Pancreas (tissue), 10 donors: ENCODE measurements at regions not wholly inside any gene's neighbourhood (a gene's known extent, or its start where the extent isn't known, plus 50 kb on each side); places are given as distances from the start of the nearest gene placed in this dataset.
A peak's percentile ranks its signal among the peaks of the same experiment; 100 is the strongest.

Source experiments
- ATAC-seq, 4 donors: fragments of 200-7000 bp; cut with Tn5 transposase; one replicate each; pipeline versions ENCODE4 v1.8.0 to v1.9.1; 2020; ENCODE audit warnings: mild to moderate bottlenecking in 4 of 4, moderate library complexity in 4 of 4
- DNase-seq, 6 donors: peaks; one replicate each; pipeline ENCODE4 v3.0.0-alpha.2; 2020
- FAIRE-seq: peaks from 2 replicates; lab custom pipeline; 2012; peaks lifted over from hg19 to GRCh38; lab: Jason Lieb, UNC
- H3K27ac ChIP-seq, 4 donors: fragments of 200-600 bp; sonication (generic); 1 replicate in 3 of 4; 2 replicates in 1 of 4; pipeline versions ENCODE4 v1.5.0 to v1.8.0; 2020
- H3K27me3 ChIP-seq, 4 donors: fragments of 200-600 bp; one replicate each; pipeline ENCODE4 v1.8.0; 2021
- H3K36me3 ChIP-seq, 3 donors: fragments of 200-600 bp; sonication (generic) in 1 of 3; one replicate each; pipeline versions ENCODE4 v1.5.0 to v1.8.0; 2020 to 2021
- H3K4me1 ChIP-seq, 3 donors: fragments of 200-600 bp; one replicate each; pipeline ENCODE4 v1.8.0; 2021
- H3K4me3 ChIP-seq, 4 donors: fragments of 200-600 bp; sonication (generic) in 2 of 4; one replicate each; pipeline versions ENCODE4 v1.5.0 to v1.8.0; 2020 to 2021
- H3K9me3 ChIP-seq, 4 donors: fragments of 200-600 bp; one replicate each; pipeline ENCODE4 v1.8.0; 2021
- WGBS, 2 donors: extraction: QIAGEN DNeasy Blood & Tissue Kit; methylation state at CpG; one replicate each; pipeline ENCODE4 v1.1.7; 2013; 5-methylcytosine and 5-hydroxymethylcytosine counted together
- intact Hi-C, 3 donors: fragments of 100-400 bp; cut with DNase I; formaldehyde crosslinking; loops; one replicate each; pipeline versions ENCODE4 v1.11.1 to v1.14.2; 2022
- TF ChIP-seq, protein P1 (sequence below), 4 donors: fragments of 200-600 bp; sonication (generic) in 3 of 4; IDR thresholded peaks; one replicate each; pipeline versions ENCODE4 v1.5.0 to v1.8.0; 2021; ENCODE audit warnings: antibody characterized with exemption in 4 of 4
- donor health status: healthy with polysubstance abuse.
- donor health status: DM: no; HTN: no; CAD: no; lungs with moderate emphysema.
- donor health status: DM: no; HTN: no; CAD: no.
- donor health status: control.
- donor health status: control.
- donor health status: Bipolar disorder and iron deficiency.
- donor health status: DM: yes; HTN: yes; CAD: no.
- donor health status: DM: no; HTN: no; CAD: no.
- donor health status: DM: no; HTN: no; CAD: no.
- donor health status: DM: yes; HTN: yes; CAD: no.

GRCh38 chr7:53806119-53806518, 736.1 kb upstream of the VSTM2A start:
- no peak for FAIRE-seq
- intact Hi-C loops: no loop called here
- Histone ChIP-seq H3K36me3 (no peaks in the 10 kb centered on the region), H3K27ac (no peak overlapping the region), H3K27me3 (no peaks in the 10 kb centered on the region), H3K4me3 (no peak overlapping the region), H3K9me3 (no peaks in the 10 kb centered on the region), H3K4me1 (no peaks in the 10 kb centered on the region)
- ATAC-seq: no peak
- no peak for DNase-seq
- TF ChIP-seq, protein P1, sequence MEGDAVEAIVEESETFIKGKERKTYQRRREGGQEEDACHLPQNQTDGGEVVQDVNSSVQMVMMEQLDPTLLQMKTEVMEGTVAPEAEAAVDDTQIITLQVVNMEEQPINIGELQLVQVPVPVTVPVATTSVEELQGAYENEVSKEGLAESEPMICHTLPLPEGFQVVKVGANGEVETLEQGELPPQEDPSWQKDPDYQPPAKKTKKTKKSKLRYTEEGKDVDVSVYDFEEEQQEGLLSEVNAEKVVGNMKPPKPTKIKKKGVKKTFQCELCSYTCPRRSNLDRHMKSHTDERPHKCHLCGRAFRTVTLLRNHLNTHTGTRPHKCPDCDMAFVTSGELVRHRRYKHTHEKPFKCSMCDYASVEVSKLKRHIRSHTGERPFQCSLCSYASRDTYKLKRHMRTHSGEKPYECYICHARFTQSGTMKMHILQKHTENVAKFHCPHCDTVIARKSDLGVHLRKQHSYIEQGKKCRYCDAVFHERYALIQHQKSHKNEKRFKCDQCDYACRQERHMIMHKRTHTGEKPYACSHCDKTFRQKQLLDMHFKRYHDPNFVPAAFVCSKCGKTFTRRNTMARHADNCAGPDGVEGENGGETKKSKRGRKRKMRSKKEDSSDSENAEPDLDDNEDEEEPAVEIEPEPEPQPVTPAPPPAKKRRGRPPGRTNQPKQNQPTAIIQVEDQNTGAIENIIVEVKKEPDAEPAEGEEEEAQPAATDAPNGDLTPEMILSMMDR (IDR thresholded peaks at IDR 0.05): no peak

DNA sequence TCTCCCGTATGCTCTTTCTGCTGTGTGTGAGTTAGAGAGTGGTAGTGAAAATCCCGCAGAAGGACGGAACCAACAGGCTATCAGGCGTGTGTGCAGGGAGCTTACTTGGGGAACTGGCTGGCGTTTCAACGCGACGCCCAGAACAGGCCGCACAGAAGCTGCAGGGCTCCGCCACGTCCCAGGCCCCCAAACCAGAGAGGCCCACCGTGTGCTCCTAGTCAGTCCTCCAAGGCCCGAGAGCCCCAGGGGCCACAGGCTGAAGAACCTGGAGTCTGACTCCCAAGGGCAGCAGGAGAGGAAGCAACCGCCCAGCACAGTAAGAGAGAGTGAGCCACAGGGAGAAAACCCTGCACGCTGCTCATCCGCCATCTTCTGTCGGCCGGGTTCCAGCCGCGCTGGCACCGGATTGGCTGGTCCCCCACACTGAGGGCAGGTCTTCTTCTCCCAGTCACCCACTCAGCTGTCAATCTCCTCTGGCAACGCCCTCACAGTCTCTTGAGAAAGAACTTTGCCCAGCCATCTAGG, 730.6 kb upstream of the VSTM2A start:
- 71 to 77% methylated on average over 22 of the region's 22 CpGs for WGBS, 2 donors
- Histone ChIP-seq H3K9me3 (no peaks in the 10 kb centered on the region), H3K36me3 (no peaks in the 10 kb centered on the region), H3K27me3 (no peaks in the 10 kb centered on the region), H3K4me1 (no peaks in the 10 kb centered on the region), H3K27ac (no peak overlapping the region), H3K4me3 (no peak overlapping the region)
- TF ChIP-seq, protein P1 (IDR thresholded peaks at IDR 0.05): no peak
- no peak for DNase-seq
- intact Hi-C loops: no loop called here
- ATAC-seq: peak in 1 of 4 donors; percentile 75
- FAIRE-seq: no peak

- TF ChIP-seq, protein P1 (IDR thresholded peaks at IDR 0.05): no peak
- Histone ChIP-seq H3K27me3 (no peaks in the 10 kb centered on the region), H3K27ac (no peak overlapping the region), H3K4me1 (no peaks in the 10 kb centered on the region), H3K9me3 (no peaks in the 10 kb centered on the region), H3K4me3 (no peak overlapping the region), H3K36me3 (no peaks in the 10 kb centered on the region)
- intact Hi-C loops: no loop called here
- ATAC-seq: no peak
- no peak for FAIRE-seq
- no peak for DNase-seq
- 76 to 79% methylated on average over 16 of the region's 16 CpGs for WGBS, 2 donors
Measured at GRCh38 chr7:53812135-53812534, 730.0 kb upstream of the VSTM2A start.

- intact Hi-C loops: no loop called here
- no peak for ATAC-seq
Measured at GRCh38 chr7:53835301-53835700, 706.9 kb upstream of the VSTM2A start.

GRCh38 chr7:53877688-53878087, 664.5 kb upstream of the VSTM2A start:
- H3K36me3 ChIP-seq: no peaks in the 10 kb centered on the region
- H3K27ac ChIP-seq: no peak overlapping the region
- ATAC-seq (no peak), FAIRE-seq (peak; percentile 9), DNase-seq (no peak)
- no peak overlapping the region for H3K4me3 ChIP-seq
- TF ChIP-seq, protein P1 (IDR thresholded peaks at IDR 0.05): no peak
- H3K27me3 ChIP-seq: no peaks in the 10 kb centered on the region
- WGBS, 2 donors: 23 to 36% methylated on average over 2 of the region's 2 CpGs
- intact Hi-C loops: no loop called here
- no peaks in the 10 kb centered on the region for H3K4me1 ChIP-seq
- H3K9me3 ChIP-seq: no peaks in the 10 kb centered on the region

More at GRCh38 chr7:53835301-53835700, 706.9 kb upstream of the VSTM2A start:
- H3K9me3 ChIP-seq: no peaks in the 10 kb centered on the region
- DNase-seq: no peak
- no peak overlapping the region for H3K27ac ChIP-seq
- 52 to 63% methylated on average over 3 of the region's 3 CpGs for WGBS, 2 donors
- TF ChIP-seq, protein P1 (IDR thresholded peaks at IDR 0.05): no peak
- H3K27me3 ChIP-seq: no peaks in the 10 kb centered on the region
- H3K4me3 ChIP-seq: no peak overlapping the region
- no peak for FAIRE-seq
- no peaks in the 10 kb centered on the region for H3K4me1 ChIP-seq
- H3K36me3 ChIP-seq: no peaks in the 10 kb centered on the region
